Lung (tissue), 11 donors: ENCODE measurements at regions not wholly inside any gene's neighbourhood (a gene's known extent, or its start where the extent isn't known, plus 50 kb on each side); places are given as distances from the start of the nearest gene placed in this dataset.

ENCODE experiments used
- ATAC-seq: fragments of 200-7000 bp; cut with Tn5 transposase; one replicate; pipeline ENCODE4 v1.9.1; 2020; ENCODE audit warnings: moderate number of reproducible peaks; ENCODE audit not compliant: insufficient read depth, low FRiP score
- DNase-seq, 3 donors: peaks; one replicate each; pipeline ENCODE4 v3.0.0-alpha.2; 2013 to 2017
- H3K27ac ChIP-seq, 2 donors: one replicate each; pipeline ENCODE4 v1.5.1; 2013; ENCODE audit warnings: mild to moderate bottlenecking in 2 of 2, moderate library complexity in 2 of 2, control low read depth in 1 of 2, inconsistent platforms in 1 of 2, low read depth in 1 of 2, low read length in 1 of 2
- H3K27me3 ChIP-seq, 3 donors: one replicate each; pipeline ENCODE4 v1.5.1; 2013; ENCODE audit warnings: low read length in 2 of 3; ENCODE audit not compliant: control insufficient read depth in 3 of 3, insufficient read depth in 3 of 3
- H3K36me3 ChIP-seq, 4 donors: one replicate each; pipeline ENCODE4 v1.5.1; 2013; ENCODE audit warnings: low read length in 4 of 4, mild to moderate bottlenecking in 1 of 4, moderate library complexity in 1 of 4; ENCODE audit not compliant: control insufficient read depth in 4 of 4, insufficient read depth in 4 of 4
- H3K4me1 ChIP-seq, 5 donors: one replicate each; pipeline ENCODE4 v1.5.1; 2013; ENCODE audit warnings: low read length in 5 of 5, mild to moderate bottlenecking in 2 of 5, moderate library complexity in 1 of 5; ENCODE audit not compliant: control insufficient read depth in 5 of 5, insufficient read depth in 5 of 5
- H3K4me3 ChIP-seq: one replicate; pipeline ENCODE4 v1.5.1; 2013; ENCODE audit warnings: mild to moderate bottlenecking, control low read depth, moderate library complexity
- H3K9ac ChIP-seq, 2 donors: one replicate each; pipeline ENCODE4 v1.5.1; 2013; ENCODE audit warnings: low read length in 2 of 2, control low read depth in 1 of 2; ENCODE audit not compliant: insufficient read depth in 1 of 2
- H3K9me3 ChIP-seq, 4 donors: one replicate each; pipeline ENCODE4 v1.5.1; 2013; ENCODE audit warnings: low read length in 3 of 4, mild to moderate bottlenecking in 1 of 4, moderate library complexity in 1 of 4; ENCODE audit not compliant: control insufficient read depth in 4 of 4, insufficient read depth in 3 of 4
- WGBS, 2 donors: extraction: QIAGEN DNeasy Blood & Tissue Kit; methylation state at CpG; one replicate each; pipeline ENCODE4 v1.1.7; 2013; 5-methylcytosine and 5-hydroxymethylcytosine counted together
- TF ChIP-seq, protein P1 (sequence below): IDR thresholded peaks from 2 replicates; pipeline ENCODE4 v1.5.1; 2012; ENCODE audit warnings: mild to moderate bottlenecking; ENCODE audit errors: control extremely low read depth, extremely low read depth
- donor health status: control.
- donor health status: control.
- donor health status: Bipolar disorder and iron deficiency.
- donor health status: healthy.
- donor health status: DM: yes; HTN: yes; CAD: no.

DNA sequence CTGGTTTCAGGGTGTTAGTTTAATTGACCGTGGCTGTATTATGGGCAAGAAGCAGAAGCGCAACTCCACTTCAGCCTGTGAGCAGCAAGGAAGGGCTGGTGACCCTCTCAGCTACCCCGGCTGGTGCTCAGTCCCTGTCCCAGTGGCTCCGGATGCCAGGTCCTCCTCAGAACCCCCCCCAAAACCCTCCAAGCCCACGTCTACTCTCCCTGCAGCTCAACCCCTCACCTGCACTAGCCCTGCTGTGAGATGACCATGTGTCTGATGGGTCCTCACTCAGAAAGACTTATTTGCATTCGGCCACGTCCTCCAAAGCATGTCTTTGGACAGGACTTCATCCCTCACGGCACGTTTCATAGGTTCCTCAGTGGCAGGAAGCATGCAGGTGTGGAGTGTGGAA is 119.7 kb upstream of the ALKAL2 start:
- WGBS, 2 donors = 67 to 86% methylated on average over 9 of the region's 9 CpGs
- Histone ChIP-seq H3K9ac (no peak overlapping the region), H3K4me3 (no peak overlapping the region), H3K4me1 (peaks cover 0 to 9% (median 0%) of the 10 kb centered on the region in 5 donors), H3K36me3 (no peaks in the 10 kb centered on the region), H3K27me3 (peaks cover 0 to 2% (median 0%) of the 10 kb centered on the region in 3 donors), H3K27ac (no peak overlapping the region), H3K9me3 (peaks cover 0 to 25% (median 2%) of the 10 kb centered on the region in 4 donors)
- DNase-seq (no peak), ATAC-seq (no peak)
- TF ChIP-seq, protein P1, sequence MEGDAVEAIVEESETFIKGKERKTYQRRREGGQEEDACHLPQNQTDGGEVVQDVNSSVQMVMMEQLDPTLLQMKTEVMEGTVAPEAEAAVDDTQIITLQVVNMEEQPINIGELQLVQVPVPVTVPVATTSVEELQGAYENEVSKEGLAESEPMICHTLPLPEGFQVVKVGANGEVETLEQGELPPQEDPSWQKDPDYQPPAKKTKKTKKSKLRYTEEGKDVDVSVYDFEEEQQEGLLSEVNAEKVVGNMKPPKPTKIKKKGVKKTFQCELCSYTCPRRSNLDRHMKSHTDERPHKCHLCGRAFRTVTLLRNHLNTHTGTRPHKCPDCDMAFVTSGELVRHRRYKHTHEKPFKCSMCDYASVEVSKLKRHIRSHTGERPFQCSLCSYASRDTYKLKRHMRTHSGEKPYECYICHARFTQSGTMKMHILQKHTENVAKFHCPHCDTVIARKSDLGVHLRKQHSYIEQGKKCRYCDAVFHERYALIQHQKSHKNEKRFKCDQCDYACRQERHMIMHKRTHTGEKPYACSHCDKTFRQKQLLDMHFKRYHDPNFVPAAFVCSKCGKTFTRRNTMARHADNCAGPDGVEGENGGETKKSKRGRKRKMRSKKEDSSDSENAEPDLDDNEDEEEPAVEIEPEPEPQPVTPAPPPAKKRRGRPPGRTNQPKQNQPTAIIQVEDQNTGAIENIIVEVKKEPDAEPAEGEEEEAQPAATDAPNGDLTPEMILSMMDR = no peak

DNA sequence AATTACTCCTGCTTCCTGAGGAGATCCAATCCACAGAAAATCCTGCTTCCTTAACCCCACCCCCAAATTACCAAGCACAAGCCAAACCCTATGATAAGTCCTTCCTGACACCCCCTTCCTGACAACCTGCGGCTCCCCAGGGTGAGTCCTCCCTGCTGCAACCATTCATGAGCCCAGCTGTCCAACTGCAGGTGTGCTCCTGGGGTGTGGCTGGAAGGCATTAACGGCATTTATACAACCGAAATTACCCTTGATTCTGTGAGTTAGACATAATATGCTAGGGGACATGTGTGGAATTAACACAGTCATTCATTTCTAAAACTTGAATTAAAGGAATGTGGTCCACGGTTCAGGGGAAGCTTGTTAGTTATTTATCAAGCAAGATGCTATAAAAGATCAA is 119.0 kb upstream of the ALKAL2 start:
- ATAC-seq (no peak), DNase-seq (no peak)
- H3K4me1 ChIP-seq = peaks cover 0 to 9% (median 0%) of the 10 kb centered on the region in 5 donors
- 78 to 84% methylated on average over 4 of the region's 4 CpGs for WGBS, 2 donors
- no peak overlapping the region for H3K27ac ChIP-seq
- H3K9me3 ChIP-seq = peaks cover 0 to 25% (median 2%) of the 10 kb centered on the region in 4 donors
- no peak overlapping the region for H3K9ac ChIP-seq
- H3K36me3 ChIP-seq = no peaks in the 10 kb centered on the region
- TF ChIP-seq, protein P1 = no peak
- H3K4me3 ChIP-seq = no peak overlapping the region
- H3K27me3 ChIP-seq = peaks cover 0 to 2% (median 0%) of the 10 kb centered on the region in 3 donors

DNA sequence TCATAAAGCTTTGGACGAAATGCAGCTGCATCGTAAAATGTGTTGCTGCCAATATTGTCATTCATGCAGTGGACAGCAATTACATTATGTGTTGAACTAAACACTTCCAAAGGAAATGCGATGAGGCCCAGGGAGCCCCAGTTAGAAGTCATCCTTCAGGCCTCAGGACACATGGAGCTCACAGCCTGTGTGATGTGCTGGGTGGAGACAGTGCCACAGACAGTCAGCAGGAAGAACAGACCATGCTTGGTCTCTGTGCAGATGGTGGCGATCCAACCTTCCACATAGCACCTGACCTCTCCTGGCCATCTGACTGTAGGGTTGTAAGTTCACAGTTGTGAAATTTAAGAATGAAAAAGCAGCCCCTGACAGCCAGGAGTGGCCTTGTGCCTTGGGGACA is 118.3 kb upstream of the ALKAL2 start:
- DNase-seq (no peak), ATAC-seq (no peak)
- no peaks in the 10 kb centered on the region for H3K36me3 ChIP-seq
- H3K4me3 ChIP-seq = no peak overlapping the region
- peaks cover 0 to 9% (median 0%) of the 10 kb centered on the region in 5 donors for H3K4me1 ChIP-seq
- no peak overlapping the region for H3K27ac ChIP-seq
- WGBS, 2 donors = 87 to 89% methylated on average over 4 of the region's 4 CpGs
- H3K27me3 ChIP-seq = peaks cover 0 to 2% (median 0%) of the 10 kb centered on the region in 3 donors
- no peak overlapping the region for H3K9ac ChIP-seq
- TF ChIP-seq, protein P1 = no peak
- peaks cover 0 to 25% (median 2%) of the 10 kb centered on the region in 4 donors for H3K9me3 ChIP-seq

DNA sequence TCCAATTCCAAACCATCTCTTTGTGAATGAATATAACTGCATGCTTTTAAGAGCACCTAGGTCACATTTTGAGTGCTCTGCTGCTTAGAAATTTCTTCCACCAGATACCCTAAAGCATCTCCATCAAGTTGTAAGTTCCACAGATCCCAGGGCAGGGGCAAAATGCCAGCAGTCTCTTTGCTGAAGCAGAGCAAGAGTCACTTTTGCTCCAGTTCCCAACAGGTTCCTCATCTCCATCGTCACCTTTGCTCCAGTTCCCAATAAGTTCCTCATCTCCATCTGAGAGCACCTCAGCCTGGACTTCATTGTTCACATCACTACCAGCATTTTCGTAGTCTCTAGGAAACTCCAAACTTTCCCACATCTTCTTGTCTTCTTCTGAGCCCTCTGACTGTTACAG is 116.7 kb upstream of the ALKAL2 start:
- H3K27ac ChIP-seq = no peak overlapping the region
- 69 to 84% methylated on average over 2 of the region's 2 CpGs for WGBS, 2 donors
- DNase-seq (no peak), ATAC-seq (no peak)
- TF ChIP-seq, protein P1 = no peak
- H3K36me3 ChIP-seq = no peaks in the 10 kb centered on the region
- peaks cover 0 to 9% (median 0%) of the 10 kb centered on the region in 5 donors for H3K4me1 ChIP-seq
- peaks cover 0 to 2% (median 0%) of the 10 kb centered on the region in 3 donors for H3K27me3 ChIP-seq
- H3K4me3 ChIP-seq = no peak overlapping the region
- peaks cover 0 to 17% (median 2%) of the 10 kb centered on the region in 4 donors for H3K9me3 ChIP-seq
- no peak overlapping the region for H3K9ac ChIP-seq
